ENCODE measurements at regions not wholly inside any gene's neighbourhood (a gene's known extent, or its start where the extent isn't known, plus 50 kb on each side); places are given as distances from the start of the nearest gene placed in this dataset.

DNA sequence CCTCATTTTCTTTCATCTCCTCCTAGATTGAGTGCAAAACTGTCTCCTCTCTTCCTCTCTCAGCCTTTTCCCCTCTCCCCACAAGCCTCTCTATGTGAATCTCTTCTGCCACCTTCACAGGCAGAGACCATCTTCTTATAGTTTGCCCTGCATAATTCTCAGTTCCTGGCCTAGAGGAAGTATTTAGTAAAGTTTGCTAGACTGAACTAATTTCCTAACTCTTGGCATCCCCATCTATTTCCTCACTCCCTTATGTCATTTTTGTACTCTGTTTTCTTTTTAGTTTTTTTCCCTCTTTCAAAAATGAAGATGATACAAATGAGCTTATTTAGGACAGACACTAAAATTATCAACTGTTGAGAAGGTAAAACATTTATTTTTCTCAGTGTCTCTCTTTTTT is 66.0 kb downstream of the XCL2 start:
- TF ChIP-seq, protein P1, sequence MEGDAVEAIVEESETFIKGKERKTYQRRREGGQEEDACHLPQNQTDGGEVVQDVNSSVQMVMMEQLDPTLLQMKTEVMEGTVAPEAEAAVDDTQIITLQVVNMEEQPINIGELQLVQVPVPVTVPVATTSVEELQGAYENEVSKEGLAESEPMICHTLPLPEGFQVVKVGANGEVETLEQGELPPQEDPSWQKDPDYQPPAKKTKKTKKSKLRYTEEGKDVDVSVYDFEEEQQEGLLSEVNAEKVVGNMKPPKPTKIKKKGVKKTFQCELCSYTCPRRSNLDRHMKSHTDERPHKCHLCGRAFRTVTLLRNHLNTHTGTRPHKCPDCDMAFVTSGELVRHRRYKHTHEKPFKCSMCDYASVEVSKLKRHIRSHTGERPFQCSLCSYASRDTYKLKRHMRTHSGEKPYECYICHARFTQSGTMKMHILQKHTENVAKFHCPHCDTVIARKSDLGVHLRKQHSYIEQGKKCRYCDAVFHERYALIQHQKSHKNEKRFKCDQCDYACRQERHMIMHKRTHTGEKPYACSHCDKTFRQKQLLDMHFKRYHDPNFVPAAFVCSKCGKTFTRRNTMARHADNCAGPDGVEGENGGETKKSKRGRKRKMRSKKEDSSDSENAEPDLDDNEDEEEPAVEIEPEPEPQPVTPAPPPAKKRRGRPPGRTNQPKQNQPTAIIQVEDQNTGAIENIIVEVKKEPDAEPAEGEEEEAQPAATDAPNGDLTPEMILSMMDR (IDR thresholded peaks at IDR 0.05; ENCODE audit: insufficient read depth, low read depth, low read length): no peak
- no peak for TF ChIP-seq EZH2 (IDR thresholded peaks at IDR 0.05; ENCODE audit: insufficient read depth, low read length)
